ENCODE measurements at regions not wholly inside any gene's neighbourhood (a gene's known extent, or its start where the extent isn't known, plus 50 kb on each side); places are given as distances from the start of the nearest gene placed in this dataset.
"Not testable (repeated sequence)": the region's sequence is repeated elsewhere in the genome, so short reads cannot be mapped to it uniquely, and the experiment has no call there.

DNA sequence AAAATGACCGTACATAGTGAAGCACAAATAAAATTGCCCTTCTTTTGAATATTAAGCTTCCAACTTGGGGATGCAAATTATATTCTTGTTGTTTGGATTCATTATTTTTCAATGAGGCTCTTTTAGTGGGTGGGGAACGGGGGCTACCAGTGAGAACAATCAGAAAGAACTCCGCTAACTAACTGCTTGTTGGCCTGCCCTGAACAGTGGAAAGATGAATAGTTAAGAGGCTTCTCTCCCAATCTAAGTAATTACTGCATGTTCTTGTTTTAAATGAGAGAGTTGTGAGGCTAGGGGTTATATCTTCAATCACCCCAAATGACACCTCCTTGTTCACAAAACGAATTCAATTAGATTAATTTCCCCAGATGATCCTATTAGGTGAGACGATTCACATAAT lies 322.0 kb downstream of the FAT3 start:
- no peak for DNase-seq

DNA sequence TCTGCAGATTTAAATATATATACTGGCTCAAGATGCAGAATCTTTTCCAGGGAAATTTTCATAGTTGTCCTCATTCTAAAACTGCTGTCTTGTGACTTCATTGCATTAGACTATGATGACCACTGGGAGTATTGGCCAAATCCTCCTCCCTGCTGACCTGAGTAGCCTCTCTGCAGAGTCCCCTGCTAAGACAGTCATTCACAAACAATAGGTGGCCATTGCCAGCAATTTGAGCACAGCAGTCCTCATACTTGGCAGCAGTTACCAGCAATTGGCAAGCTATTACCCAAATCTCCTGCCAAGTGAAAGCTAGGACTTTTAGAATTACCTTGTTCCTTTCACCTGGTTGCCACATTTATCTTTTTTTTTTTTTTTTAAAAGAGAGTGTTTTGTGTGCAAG lies 325.8 kb downstream of the FAT3 start:
- no peak for DNase-seq

DNA sequence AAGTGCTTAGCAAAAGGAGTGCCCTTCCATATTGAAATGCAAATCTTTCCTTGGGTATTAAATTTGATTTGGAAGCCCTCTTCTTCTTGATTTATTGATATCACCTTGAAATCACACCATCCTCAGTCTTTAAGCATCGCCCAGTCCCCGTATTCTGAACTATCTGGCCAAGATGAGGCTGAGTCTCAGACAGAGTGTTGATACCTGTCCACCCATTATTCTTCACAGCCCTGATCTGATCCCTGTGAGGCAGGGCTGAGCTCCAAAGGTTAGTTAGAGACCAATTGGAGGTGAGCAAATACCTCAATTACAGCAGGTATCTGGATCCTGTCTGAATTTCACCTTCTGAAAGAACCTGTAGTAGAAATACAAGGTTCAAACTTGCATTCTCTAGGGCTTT lies 326.3 kb downstream of the FAT3 start:
- DNase-seq, result no peak

DNA sequence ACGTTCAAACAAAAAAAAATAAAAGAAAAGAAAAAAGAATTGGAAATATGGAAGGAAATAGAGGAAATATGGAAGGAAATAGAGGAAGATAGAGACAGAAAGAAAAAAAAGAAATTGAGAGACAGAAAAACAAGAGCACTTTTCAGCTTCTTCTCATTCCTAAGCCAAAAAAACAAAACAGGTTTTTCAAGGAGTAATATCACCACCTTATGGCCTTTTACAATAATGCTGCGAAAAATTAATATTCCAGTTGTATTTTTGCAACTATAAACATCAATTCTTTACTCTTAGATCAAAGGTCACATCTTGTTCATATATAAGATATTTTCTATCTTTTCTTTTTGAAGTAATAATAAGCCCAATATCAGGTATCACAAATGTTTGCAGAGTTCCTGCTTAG lies 328.3 kb downstream of the FAT3 start:
- no peak for DNase-seq

DNA sequence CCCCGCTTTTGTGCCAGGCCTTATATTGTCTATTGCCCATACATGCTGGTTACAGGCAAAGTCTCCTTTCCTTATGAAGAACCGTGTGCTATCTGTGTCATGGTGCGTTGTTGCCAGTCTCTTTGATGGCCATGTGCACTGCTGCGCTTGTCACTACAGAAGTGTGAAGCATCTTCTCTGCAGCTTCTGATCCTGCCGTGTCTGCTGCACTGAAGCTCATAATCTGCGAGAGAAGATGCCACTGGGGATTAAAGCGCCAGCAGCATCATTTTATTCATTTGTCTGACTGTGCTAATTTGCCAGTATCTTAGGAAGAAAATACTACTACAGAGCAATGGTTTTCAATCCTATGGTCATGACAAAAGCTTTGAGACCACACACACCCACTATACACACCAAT lies 330.1 kb downstream of the FAT3 start:
- DNase-seq, result no peak

DNA sequence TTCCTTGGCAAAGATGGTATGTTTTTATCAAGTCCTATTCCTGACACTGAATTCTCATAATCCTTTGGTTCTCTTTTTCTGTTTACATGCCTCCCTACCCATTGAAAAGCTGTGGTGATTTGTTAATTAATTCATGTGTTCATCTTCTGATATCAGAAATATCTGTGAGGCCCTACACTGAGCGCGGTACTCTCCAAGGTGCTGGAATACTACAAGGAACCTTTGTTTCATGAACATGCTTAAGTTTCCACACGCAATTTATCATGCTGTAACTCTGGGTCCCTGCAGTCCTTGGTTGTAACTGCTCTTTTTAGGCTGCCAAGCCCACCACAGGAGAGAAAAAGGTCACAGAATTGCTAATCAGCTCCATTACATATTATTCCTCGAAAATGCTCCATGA lies 331.8 kb downstream of the FAT3 start:
- DNase-seq, result no peak

DNA sequence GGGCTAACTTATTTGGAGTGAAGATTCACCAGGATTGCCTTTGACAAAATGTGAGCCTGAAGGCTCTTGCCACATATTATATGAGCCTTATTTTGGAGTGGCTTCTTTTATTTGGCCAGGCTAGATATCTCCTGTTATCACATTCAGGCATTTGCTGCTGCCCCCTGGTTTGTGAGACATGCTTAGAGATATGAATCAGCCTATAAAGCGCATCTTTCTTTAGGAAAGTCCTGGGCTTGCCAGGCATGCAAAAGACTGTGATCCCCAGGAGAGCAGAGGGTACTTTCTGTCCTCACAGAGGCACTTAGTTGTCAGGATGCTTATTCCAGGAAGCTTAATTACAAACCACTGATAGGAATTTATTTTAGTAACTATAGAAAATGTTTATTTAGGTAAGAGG lies 333.3 kb downstream of the FAT3 start:
- no peak for DNase-seq

DNA sequence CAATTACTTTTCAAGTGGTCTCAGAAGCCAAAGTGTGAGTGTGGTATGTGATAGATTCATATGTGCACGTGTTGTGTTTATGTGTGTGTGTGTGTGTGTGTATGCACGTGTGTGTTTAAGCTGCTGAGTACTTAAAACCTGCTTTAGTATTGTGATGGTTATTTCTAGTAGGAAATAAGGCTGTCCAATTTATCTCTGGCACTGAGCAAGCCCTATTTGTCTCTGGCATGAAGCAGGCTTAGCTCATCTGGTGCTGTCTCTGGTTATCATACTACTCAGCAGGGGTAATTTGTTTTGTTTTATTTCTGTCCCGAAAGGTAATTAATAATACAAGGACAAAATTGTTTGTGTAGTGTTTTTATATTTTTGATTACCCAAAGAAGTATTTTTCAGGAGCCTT lies 333.7 kb downstream of the FAT3 start:
- no peak for DNase-seq

DNA sequence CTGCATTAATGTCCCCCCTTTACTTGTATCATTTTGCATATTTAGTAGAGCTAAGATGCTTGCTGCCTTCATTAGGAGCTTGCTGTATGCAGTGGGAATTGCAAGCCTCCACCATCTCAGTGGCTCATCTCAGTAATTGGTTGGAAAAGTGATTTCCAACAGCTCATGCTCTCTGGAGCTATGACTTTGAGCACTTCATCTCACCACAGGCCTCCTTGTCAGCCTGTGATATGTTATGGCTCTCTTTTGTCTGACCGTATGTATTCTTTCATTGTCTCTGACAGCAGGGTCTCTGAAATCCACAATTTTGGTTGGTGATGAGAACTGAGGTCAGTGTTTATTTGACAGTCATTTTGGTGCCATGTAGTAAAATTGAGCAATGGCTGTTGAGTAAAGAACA lies 345.1 kb downstream of the FAT3 start:
- DNase-seq, result no peak

DNA sequence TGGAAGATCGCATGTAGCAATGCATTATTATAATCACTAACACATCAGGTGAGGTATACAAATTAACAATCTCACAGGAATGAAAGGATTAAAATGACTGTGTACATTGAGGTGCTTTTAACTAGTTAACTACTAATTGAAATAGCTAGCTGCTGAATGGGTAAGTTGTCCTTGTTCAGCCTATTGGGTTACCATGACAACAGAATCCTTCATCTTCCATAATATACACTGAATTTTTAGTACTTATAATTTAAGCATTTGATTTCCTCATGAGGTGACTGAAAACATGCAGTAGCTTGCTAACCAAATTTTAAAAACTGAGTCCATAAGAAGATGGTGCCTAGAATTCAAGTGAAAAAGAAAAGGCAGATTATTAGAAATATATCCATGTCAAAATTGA lies 347.9 kb downstream of the FAT3 start:
- no peak for DNase-seq

DNA sequence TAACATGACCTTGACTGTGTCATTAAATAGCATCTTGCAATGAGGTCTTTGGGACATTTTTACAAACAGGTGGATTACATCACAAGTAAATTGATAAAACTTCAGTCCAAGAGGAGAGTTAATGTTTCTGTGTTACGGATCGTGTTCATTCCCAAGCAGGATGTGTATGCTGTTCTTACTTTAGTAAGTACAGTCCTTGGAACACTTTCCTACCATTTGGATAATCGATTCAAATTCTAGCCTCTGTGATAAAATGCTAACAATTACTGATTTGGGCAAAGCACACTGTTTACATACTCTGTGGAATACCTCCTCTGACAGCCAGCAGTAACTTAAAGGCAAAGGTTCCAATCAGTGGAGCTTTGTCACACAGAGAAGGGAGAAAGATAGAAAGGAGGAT lies 351.7 kb downstream of the FAT3 start:
- DNase-seq, result no peak

DNA sequence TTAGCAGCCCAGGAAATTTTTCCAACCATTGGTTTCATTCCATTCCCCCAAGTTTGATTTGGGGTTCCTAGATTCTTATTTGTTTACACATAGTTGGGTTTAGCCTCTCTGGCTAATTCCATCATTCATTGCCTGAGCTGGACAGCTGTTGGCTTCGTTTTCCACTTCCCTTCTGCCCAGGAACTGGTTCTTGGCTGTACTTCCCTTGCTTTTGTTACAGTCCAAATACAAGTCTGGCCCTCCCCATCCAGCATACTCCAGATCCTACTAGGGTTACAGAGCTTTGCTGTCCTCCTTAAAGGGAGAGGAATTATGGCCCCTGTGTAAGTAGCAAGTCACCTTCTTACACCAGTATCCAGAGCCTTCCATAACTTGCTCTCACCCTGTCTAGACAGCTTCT lies 356.3 kb downstream of the FAT3 start:
- DNase-seq, result no peak

DNA sequence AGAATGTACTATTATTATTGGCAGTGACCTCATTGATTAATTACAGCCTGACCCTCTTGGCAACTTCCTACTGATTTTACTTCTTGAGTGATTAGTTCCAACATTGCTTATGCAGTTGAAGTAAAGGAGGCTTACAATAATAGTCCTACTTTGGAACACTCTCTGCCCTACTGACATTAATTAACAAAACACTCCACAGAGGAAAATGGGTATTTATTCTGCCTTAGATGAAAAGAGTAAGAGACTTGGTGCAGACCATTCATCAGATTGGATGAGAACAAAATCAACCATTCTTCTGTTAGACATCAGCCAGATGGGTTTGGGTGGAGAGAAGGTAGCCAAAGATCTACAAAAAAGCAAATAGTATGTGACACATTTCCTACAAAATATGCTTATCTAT lies 363.8 kb downstream of the FAT3 start:
- DNase-seq, result no peak

DNA sequence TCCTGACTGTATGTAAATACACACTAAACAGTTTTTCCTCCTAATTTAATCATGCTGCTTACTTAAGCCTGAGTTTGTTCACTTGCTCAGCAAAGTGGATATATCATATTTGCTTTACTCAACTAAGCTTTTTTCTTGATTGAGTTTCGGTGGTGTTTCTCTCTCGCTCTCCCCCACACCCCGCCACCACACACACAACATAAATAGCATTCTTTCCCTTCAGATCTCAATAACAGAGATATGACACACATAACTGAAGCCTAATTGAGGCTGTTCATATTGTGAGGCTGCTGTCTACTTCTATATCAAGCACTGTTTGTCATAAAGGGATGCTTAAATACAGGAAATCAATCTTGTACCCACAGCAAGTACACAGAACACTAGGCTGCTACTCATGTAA lies 364.9 kb downstream of the FAT3 start:
- DNase-seq, result no peak

DNA sequence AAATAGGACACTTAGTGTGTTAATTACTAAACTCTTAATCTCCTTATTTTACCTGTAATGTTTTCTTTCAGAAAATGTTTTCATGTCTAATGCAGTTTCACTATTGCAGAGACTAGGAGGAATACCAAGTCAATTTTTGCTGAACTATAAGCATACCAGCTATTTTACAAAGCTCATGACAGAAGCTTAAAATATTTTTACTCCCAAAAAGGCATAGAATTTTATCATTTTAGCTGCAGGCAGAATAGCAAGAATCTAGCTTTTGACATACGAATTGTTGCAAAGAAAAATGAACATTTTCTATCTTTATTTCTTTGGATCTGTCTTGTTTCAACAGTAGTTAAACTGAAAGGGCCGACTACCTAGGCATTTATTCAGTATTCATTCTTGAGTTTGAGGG lies 366.9 kb downstream of the FAT3 start:
- DNase-seq, result no peak

DNA sequence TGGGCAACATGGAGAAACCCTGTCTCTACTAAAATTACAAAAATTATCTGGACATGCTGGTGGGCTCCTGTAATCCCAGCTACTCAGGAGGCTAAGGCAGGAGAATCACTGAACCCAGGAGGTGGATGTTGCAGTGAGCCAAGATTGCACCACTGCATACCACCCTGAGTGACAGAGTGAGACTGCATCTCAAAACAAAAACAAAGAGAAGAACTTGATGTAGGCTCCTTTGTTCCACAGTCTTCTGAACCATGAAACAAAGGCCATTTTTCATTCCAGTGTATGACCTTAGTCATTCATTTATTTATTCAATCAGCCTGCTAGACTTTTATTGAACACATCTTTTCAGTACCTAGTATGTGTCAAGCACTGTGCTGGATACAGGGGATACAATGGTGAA lies 369.6 kb downstream of the FAT3 start:
- DNase-seq, result no peak

DNA sequence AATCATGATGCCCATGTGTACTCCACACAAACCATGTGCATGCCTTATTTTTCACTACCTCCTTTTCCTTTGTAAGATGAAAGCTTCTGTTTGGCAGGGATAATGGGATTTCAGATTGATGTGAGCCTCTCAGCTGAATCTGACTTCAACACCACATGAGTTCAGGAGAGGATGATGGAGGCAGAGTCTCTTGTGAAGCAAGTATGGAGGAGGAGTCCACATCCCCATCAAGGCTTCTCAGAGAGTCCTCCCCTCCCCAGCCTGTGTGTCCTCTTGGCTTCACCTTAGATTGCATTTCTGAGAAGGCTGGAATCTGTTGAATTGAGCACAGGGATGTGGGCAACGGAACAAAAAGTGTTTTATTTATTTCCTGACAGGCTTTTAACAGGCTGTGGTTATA lies 370.4 kb downstream of the FAT3 start:
- DNase-seq, result no peak

DNA sequence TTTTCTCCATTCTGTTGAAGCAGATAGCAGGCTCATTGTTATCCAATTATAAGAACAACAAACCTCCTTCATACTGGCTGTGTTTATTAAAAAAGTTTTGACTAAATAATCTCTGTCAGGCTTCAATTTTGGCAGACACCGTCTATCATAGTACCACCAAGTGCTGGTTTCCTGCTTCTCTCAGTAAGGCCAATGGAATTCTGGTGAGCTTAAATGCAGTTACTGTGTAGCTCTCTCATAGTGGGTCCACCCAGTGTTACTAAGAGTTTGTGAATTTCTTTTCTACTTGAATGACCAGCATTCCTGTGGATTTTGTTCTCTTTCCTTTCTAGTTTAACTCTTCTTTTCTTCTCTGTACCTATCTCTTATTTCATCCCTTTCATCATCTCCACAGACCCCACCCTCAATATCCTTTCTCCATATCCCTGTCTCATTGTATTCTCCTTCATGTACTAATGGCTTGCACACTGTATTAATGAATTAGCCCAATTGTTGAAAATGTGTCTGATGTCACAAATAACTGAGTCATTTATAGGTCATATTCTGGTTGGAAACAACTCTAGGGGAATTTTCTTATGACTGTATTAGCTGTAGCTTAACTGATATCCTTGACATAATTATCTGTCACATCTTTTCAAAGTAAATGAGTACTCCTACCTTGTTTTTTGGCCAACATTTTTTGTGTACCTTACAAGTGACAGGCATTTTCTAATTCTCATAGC lies 372.1 kb downstream of the FAT3 start:
- no peak for DNase-seq

DNA sequence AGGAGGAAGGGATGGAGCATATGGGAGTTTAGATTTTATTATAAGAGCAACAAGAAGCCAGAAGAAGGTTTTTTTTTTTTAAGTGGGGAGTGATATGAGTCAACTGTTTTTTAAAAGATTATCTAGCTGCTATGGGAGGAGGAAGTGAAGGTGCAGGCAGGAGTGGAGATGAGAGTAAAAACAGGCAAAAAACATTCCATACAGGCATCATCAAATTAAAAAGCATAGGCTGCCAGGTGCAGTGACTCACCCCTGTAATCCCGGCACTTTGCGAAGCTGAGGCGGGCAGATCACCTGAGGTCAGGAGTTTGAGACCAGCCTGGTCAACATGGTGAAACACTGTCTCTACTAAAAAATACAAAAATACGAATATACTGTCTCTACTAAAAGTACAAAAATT lies 368.4 kb upstream of the MTNR1B start:
- DNase-seq, result no peak

DNA sequence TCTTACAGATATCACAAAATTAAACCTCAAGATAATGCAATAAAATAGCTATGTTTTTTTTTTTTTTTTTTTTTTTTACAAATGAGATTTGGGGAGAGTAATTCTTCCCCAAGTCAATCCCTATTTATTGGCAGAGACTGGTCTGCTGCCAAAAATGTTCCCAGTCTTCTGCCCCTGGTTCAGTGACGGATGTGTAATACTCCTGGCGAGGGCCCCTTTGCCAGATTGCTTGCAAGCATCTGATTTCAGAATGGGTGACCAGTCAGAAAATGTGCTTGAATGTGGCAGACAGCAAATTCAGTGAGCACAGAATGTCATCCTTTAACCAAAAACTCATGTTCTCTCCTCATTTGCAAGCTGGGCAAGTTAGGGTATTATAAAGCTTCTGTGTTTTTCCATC lies 363.8 kb upstream of the MTNR1B start:
- no peak for DNase-seq

DNA sequence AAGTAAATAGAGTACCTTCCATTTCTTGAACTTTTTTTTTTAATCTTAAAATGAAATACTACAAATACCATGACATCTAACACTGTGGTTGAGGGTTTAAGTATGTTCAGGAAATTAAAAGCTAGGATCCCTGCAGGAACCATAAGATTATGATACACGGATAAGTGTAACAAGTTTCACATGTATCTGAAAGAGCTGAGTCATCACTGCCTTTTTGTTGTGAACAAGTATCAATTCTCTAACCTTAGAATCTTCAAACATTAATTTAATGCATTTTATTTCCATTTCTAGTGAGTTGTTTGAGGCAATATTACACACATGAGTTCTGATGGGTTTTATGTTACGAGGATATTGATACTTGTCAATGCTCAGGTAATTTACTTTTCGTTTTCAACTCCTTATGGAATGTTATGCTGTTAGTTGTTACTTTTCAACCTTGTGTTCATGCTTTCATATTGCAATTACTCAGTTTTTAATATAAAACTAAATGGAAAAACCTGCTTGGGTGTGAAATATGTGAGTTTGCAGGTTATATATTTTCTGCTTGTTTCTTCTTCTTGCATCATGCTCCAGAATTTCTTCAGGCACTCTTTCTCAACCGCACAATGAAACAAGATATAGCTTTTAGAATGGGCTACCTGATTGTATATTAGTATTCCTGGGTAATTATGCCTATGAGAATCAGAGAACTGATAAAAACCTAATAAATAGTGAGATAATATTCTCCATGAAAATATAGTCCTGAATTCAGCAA lies 361.3 kb upstream of the MTNR1B start:
- DNase-seq, result no peak

DNA sequence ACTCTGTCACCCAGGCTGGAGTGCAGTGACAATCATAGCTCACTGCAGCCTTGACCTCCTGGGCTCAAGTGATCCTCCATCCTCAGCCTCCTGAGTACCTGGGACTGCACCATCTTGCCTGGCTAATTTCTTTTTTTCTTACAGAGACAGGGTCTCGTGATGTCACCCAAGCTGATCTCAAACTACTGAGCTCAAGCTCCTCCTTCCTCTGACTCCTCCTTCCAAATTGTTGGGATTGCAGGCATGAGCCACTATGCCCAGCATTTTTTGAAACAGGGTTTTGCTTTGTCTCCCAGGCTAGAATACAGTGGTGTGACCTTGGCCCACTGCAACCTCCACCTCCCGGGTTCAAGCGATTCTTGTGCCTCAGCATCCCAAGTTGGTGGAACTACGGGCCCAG lies 358.3 kb upstream of the MTNR1B start:
- no peak for DNase-seq

DNA sequence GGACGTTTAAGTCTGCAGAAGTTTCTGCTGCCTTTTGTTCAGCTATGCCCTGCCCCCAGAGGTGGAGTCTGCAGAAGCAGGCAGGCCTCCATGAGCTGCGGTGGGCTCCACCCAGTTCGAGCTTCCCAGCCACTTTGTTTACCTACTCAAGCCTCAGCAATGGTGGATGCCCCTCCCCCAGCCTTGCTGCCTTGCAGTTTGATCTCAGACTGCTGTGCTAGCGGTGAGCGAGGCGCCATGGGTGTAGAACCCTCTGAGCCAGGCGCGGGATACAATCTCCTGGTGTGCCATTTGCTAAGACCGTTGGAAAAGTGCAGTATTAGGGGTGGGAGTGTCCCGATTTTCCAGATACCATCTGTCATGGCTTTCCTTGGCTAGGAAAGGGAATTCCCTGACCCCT lies 351.4 kb upstream of the MTNR1B start:
- not testable (repeated sequence) for DNase-seq

DNA sequence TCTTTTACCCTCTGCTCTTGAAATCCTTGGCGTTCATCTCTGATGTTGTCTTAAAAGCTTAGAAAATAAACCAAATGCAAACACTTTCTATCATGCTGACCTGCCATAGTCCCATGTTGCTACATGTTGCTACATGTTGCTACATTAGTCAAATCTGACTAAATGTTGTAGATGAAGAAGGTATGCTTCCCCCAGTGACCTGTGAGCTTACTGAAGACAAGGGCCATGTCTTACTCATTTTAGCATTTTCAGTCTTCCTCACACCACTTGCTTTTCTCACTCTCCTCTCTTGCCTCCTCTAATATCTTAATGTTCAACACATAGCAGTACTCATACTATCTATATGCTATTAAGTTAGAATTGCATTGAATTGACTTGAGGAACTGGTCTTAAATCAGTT lies 346.4 kb upstream of the MTNR1B start:
- DNase-seq, result no peak

DNA sequence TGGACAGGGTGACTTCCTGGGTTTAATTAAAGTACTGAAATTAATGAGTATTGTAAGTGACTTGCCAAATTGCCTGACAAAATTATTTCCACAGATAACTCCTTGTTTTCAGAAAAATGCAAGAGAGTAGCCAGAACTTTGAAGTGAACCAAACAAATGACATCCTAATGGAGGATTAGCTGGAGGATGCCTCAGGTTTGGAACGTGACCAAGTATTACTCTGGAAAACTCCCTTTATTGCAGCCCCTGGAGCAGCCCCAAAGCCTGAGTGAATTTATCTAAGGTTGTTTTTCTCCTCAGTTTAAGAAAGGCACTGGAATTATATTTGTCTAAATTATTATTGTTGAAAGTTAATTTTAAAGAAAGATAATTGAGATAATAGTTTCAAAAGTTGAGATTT lies 343.6 kb upstream of the MTNR1B start:
- DNase-seq, result no peak

Data from left hindlimb (tissue), 1 donor.